ENCODE measurements at regions not wholly inside any gene's neighbourhood (a gene's known extent, or its start where the extent isn't known, plus 50 kb on each side); places are given as distances from the start of the nearest gene placed in this dataset.

DNA sequence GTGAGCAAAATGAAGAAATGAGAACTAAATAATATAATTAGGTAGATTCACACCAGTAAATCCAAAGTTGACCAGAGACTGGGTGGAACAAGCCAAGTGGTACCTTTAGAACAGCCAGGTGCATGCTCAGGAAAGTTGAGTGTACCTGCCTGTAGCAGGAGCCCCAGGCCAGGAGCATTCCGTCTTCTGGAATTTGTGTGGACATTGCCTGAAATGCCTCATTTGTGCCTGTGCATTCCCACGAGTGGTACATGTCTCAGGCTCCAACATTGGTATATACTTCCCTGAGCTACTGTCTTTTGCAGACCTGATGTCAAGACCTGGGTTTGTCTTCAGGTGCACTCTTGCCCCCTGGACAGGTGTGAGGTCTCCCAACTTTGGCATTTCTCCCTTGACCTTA, 187.6 kb upstream of the NECTIN1 start:
- WGBS, result 69% methylated on average over 2 of the region's 2 CpGs
- intact Hi-C loops (cut with DNase I), result no loop called here
- no peak overlapping the region for H3K27ac ChIP-seq
- peaks cover 4% of the 10 kb centered on the region for H3K27me3 ChIP-seq (replicated peaks; ENCODE audit: insufficient read depth)
- no peak overlapping the region for H3K4me3 ChIP-seq
- H3K9me3 ChIP-seq, result no peaks in the 10 kb centered on the region
- no peaks in the 10 kb centered on the region for H3K36me3 ChIP-seq
- DNase-seq (ENCODE audit: low spot score), result no peak
- no peaks in the 10 kb centered on the region for H3K4me1 ChIP-seq (replicated peaks)
- no peak for TF ChIP-seq POLR2AphosphoS5 (IDR thresholded peaks at IDR 0.05)
- TF ChIP-seq, protein P1, sequence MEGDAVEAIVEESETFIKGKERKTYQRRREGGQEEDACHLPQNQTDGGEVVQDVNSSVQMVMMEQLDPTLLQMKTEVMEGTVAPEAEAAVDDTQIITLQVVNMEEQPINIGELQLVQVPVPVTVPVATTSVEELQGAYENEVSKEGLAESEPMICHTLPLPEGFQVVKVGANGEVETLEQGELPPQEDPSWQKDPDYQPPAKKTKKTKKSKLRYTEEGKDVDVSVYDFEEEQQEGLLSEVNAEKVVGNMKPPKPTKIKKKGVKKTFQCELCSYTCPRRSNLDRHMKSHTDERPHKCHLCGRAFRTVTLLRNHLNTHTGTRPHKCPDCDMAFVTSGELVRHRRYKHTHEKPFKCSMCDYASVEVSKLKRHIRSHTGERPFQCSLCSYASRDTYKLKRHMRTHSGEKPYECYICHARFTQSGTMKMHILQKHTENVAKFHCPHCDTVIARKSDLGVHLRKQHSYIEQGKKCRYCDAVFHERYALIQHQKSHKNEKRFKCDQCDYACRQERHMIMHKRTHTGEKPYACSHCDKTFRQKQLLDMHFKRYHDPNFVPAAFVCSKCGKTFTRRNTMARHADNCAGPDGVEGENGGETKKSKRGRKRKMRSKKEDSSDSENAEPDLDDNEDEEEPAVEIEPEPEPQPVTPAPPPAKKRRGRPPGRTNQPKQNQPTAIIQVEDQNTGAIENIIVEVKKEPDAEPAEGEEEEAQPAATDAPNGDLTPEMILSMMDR (IDR thresholded peaks at IDR 0.05), result no peak
- no peak for TF ChIP-seq POLR2A (IDR thresholded peaks at IDR 0.05)

GRCh38 chr11:119912229-119912628, 183.2 kb upstream of the NECTIN1 start:
- 84% methylated on average over 6 of the region's 6 CpGs for WGBS
- no peak for DNase-seq (ENCODE audit: low spot score)
- no peaks in the 10 kb centered on the region for H3K27me3 ChIP-seq (replicated peaks; ENCODE audit: insufficient read depth)
- no peaks in the 10 kb centered on the region for H3K9me3 ChIP-seq
- no peaks in the 10 kb centered on the region for H3K36me3 ChIP-seq
- H3K4me3 ChIP-seq, result no peak overlapping the region
- TF ChIP-seq, protein P1 (IDR thresholded peaks at IDR 0.05), result no peak
- TF ChIP-seq POLR2AphosphoS5 (IDR thresholded peaks at IDR 0.05) (no peak), POLR2A (IDR thresholded peaks at IDR 0.05) (no peak)
- H3K27ac ChIP-seq, result no peak overlapping the region
- intact Hi-C loops (cut with DNase I), result no loop called here
- no peaks in the 10 kb centered on the region for H3K4me1 ChIP-seq (replicated peaks)

- no peaks in the 10 kb centered on the region for H3K36me3 ChIP-seq
- H3K4me1 ChIP-seq (replicated peaks), result no peaks in the 10 kb centered on the region
- H3K9me3 ChIP-seq, result no peaks in the 10 kb centered on the region
- no peaks in the 10 kb centered on the region for H3K27me3 ChIP-seq (replicated peaks; ENCODE audit: insufficient read depth)
- intact Hi-C loops (cut with DNase I), result no loop called here
- H3K27ac ChIP-seq, result no peak overlapping the region
- H3K4me3 ChIP-seq, result no peak overlapping the region
- TF ChIP-seq POLR2A (IDR thresholded peaks at IDR 0.05), result no peak
- TF ChIP-seq POLR2AphosphoS5 (IDR thresholded peaks at IDR 0.05), result no peak
- TF ChIP-seq, protein P1 (IDR thresholded peaks at IDR 0.05), result no peak
- 76% methylated on average over 2 of the region's 2 CpGs for WGBS
- DNase-seq (ENCODE audit: low spot score), result no peak
Observed at GRCh38 chr11:119910650-119911049, 181.7 kb upstream of the NECTIN1 start.

DNA sequence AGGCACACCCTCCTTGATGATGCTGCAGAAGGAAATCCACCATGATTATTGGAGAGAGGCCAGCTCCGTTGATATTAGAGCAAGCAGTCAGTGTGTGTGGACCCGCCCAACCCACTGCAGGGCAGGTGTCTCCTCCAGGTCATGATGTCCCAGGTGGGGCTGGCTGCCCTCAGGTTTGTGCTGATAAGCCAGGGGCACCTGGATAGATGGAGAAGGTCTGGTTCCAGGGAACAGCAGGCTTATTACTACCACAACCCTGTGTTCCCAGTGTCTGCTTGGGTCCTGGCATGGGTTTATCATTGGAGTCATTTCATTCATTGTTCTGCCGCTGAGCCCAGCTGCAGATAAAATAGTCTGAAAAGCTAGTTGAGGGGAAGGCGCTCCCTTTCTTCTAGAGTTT, 181.1 kb upstream of the NECTIN1 start:
- no peak for DNase-seq (ENCODE audit: low spot score)
- Histone ChIP-seq H3K27ac (no peak overlapping the region), H3K9me3 (no peaks in the 10 kb centered on the region), H3K4me3 (no peak overlapping the region), H3K36me3 (no peaks in the 10 kb centered on the region), H3K27me3 (replicated peaks; ENCODE audit: insufficient read depth) (no peaks in the 10 kb centered on the region), H3K4me1 (replicated peaks) (no peaks in the 10 kb centered on the region)
- TF ChIP-seq POLR2AphosphoS5 (IDR thresholded peaks at IDR 0.05), result no peak
- intact Hi-C loops (cut with DNase I), result no loop called here
- WGBS, result 65% methylated on average over 4 of the region's 4 CpGs

GRCh38 chr11:119909495-119909894, 180.5 kb upstream of the NECTIN1 start:
- intact Hi-C loops (cut with DNase I), result no loop called here
- Histone ChIP-seq H3K27ac (no peak overlapping the region), H3K27me3 (replicated peaks; ENCODE audit: insufficient read depth) (no peaks in the 10 kb centered on the region), H3K4me3 (no peak overlapping the region), H3K4me1 (replicated peaks) (no peaks in the 10 kb centered on the region), H3K36me3 (no peaks in the 10 kb centered on the region), H3K9me3 (no peaks in the 10 kb centered on the region)
- 91% methylated on average over 9 of the region's 9 CpGs for WGBS
- DNase-seq (ENCODE audit: low spot score), result no peak
- TF ChIP-seq POLR2A (IDR thresholded peaks at IDR 0.05) (no peak), POLR2AphosphoS5 (IDR thresholded peaks at IDR 0.05) (no peak)
- TF ChIP-seq, protein P1 (IDR thresholded peaks at IDR 0.05), result no peak

Data from prostate gland (tissue), 2 donors.